H4 (cell line): ENCODE measurements at regions not wholly inside any gene's neighbourhood (a gene's known extent, or its start where the extent isn't known, plus 50 kb on each side); places are given as distances from the start of the nearest gene placed in this dataset.
A peak's percentile ranks its signal among the peaks of the same experiment; 100 is the strongest.
"Not testable (repeated sequence)": the region's sequence is repeated elsewhere in the genome, so short reads cannot be mapped to it uniquely, and the experiment has no call there.

ENCODE experiments used
- DNase-seq: peaks from one replicate; pipeline ENCODE4 v3.0.0-alpha.2; 2015; ENCODE audit warnings: low spot score

DNA sequence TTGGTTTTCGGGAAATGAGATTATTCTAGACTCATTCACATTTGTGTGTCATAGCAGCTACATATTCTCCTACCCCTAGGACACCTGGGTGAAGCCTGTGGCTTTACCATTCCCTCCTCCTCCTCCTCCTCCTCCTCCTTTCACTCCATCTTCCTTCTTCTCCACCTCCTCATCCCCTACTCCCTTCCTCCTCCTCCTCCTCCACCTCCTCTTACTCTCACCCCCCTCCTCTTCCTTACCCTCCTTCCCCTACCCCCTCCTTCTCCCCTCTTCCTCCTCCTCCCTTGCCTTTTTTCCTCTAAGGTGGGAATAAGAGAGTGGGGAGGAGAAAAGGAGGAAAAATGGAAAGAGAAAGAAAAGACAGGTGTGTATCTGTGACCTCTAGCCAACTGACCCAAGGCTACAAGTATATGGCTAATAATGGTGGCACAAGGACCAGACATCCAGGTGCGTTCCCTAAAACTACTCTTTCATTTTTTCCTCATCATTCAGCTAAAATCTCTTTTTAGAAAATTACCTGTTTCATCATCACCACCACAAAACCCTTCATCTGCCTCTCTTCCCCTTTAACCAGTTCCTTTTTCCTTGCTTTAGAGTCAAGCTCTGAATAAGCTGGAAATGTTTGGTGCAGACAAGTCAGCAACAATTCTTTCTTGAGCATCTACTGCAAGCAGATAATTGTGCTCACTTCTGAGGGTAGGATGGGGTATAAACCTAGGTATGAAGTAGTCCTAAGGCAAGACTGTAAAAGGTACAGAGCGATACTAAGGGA lies 149.8 kb upstream of the FOXN3 start:
- no peak for DNase-seq

DNA sequence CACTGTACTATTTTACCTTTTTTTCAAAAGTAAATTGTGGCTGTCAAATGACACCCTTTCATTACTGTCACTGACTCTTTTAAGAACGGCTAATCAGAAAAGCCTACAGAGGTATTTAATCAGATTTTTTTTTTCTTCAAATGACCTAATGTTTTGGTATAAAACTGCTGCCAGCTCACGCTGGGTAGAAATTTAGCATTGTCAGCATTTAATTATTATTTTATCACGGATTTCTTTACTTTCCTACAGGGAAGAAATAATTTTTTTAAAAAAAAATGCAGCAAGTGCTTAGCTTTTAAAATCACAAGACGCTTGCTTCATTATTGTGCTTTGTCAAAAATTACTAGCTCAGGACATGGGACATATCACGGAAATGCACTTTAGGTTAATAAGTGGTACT lies 149.1 kb upstream of the FOXN3 start:
- no peak for DNase-seq

DNA sequence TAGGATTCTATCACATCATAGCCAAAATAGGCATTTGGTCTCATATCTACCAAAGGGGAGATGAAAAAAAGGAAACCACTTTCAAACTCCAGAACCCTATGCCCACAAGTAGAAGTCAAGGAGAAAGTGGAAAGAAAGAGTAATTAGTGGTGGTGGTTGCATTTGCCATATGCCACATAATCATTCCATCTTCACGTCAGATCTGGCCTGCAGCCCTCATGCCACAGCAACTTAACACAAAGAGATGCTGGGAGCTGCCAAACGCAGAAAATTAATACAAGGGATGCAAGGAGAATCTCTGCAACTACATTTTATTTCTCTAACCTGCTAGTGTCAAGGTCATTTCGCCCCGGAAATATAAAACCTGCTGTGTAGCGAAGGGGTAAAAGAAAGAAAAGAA lies 148.6 kb upstream of the FOXN3 start:
- no peak for DNase-seq

DNA sequence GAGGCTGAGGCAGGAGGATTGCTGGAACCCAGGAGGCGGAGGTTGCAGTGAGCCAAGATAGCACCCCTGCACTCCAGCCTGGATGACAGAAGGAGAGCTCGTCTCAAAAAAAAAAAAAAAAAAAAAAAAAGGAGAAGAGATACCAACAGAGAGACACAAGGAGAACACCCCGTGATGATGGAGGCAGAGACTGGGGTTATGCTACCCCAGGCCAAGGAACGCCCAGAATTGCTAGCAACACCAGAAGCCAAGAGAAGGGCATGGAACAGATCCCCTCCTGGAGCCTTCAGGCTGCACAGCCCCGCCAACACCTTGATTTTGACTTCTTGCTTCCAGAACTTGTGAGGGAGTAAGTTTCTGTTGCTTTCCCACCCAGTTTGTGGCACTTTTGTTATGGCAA lies 148.0 kb upstream of the FOXN3 start:
- no peak for DNase-seq

DNA sequence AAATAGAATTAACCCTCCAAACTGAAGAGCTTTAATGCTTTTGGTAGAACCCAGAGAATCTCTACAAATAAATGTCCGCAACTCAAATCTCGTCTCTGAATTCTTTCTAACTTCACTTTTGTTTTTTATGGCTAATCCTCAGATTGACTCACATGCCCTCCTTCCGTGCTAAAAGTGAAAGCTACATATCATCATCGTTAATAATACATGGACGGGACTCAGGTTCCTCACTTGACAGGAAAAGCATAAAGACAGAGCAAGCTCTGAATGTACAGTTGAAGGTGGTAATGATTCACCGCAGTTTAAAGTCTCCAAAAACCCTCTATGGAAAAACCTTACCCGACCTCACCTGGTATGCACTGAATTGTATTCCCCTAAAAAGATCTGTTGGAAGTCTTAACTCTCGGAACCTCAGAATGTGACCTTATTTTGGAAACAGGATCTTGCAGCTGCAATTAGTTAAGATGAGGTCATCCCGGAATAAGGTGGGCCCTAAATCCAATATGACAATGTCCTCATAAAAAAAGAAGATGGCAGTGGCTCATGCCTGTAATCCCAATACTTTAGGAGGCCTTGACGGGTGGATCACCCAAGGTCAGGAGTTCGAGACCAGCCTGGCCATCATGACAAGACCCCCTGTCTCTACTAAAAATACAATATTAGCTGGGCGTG lies 147.4 kb upstream of the FOXN3 start:
- no peak for DNase-seq

DNA sequence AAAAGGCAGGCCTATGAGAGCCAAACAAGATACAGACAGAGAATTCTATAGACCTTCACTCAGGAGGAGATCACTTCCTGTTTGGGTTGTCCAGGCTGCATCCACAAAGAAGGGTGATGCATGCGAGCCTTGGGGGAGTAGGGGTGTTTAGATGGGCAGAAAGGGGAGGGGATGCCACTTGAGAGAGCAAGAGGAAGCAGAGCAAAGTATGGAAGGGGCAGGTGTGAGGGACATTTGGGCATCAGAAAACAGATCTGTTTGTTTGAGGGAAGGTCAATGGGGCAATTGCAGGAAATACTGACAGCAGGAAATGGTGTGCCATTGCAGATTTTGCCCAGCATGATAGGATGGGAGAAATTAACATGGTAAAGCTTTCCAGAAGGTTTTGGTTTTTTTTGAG lies 146.4 kb upstream of the FOXN3 start:
- DNase-seq: no peak

DNA sequence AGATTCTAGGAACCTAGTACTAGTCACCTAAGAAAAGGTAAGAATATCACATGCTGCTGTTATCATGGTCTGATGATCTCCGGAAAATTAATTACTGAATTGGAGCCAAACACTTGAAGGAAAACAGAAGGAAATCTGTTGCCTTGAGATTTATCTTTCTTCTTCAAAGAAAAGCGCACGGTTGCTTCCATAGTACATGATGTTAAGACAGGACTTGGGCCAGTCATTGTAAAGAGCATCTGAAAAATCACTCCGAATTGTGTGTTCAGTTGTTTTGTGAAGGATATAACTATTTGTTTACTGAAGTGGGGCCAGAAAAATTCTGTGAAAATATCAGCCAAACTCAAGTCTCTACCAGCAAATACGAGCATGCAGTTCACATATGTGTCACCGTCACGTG lies 134.9 kb upstream of the FOXN3 start:
- no peak for DNase-seq

DNA sequence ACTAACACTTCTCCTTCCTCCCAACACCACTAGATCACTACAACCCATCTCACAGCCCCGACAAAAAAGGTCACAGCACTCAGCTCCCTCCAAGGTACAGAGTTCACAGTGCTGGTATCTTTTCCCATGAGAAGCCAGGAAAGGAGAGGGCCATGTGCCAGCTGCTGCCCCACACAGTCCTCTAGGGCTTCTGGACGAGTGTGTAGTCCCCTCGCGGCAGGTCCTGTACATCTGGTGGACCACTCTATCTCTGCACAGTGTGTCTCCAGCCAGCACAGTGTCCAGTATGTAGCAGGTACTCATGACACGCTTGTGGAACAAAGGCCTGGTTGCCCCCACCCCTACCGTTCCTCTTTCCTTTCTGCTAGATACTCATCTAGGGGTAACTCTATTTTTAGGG lies 134.4 kb upstream of the FOXN3 start:
- DNase-seq: no peak

DNA sequence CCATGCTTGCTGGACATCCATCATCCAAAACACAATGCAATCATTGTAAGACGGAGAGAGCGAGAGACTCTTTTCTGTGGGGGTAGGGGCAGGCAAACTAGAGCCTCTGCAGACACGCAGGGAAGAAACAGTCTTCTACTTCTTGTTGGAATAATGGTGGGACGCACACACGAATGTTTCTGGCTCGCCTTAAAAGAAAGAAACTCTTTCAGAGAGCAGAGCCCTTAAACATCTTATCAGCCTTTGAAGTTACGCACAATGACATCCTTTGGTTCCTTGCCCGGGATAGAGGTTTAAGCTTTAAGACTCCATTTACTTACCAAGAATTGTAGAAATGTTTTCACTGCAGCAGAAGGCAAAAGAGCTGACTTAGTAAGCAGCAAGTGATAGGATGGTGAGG lies 133.8 kb upstream of the FOXN3 start:
- DNase-seq: no peak

DNA sequence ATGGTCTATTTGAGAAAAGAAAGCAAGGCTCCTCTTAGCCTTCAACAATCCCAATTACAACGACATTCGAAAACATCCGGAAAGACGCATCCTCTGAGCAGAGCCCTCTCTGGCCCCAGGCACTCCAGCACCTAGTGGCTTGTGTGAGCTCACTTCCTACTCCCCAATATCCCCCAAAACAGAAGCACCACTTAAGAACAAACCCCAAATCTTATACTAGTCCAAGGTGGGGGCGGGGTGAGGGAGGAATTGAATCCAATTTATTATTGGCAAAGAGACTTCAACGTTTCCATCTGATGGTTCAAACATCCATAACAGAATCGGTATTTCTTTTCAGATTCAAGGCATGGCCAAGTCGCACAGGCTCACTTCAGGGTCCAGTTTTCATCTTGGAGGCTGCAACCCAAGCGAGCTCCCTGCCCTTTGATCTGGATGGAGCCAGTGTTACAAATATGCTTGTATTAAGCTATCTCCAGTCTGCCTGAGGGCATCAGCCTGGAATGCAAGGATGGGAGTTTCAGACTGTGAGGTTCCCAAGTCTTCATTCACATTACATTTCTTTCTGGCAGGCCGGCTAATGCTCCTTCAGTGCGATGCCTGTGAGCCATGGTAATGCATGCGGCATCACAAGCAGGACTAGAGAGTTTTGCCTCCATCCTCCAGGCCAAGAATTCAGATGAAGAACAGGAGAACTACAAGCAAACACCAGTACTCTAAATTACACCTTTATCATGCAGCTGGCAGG lies 132.5 kb upstream of the FOXN3 start:
- no peak for DNase-seq

DNA sequence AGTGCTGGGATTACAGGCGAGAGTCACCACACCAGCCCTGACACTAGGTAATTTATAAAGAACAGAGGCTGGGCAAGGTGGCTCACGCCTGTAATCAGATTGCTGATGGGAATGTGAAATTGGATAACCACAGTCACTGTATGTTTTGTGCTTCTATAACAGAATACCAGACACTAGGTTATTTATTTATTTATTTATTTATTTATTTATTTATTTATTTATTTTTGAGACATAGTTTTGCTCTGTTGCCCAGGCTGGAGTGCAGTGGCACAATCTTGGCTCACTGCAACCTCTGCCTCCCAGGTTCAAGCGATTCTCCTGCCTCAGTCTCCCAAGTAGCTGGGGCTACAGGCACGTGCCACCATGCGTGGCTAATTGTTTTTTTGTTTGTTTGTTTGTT lies 130.0 kb upstream of the FOXN3 start:
- DNase-seq: not testable (repeated sequence)

DNA sequence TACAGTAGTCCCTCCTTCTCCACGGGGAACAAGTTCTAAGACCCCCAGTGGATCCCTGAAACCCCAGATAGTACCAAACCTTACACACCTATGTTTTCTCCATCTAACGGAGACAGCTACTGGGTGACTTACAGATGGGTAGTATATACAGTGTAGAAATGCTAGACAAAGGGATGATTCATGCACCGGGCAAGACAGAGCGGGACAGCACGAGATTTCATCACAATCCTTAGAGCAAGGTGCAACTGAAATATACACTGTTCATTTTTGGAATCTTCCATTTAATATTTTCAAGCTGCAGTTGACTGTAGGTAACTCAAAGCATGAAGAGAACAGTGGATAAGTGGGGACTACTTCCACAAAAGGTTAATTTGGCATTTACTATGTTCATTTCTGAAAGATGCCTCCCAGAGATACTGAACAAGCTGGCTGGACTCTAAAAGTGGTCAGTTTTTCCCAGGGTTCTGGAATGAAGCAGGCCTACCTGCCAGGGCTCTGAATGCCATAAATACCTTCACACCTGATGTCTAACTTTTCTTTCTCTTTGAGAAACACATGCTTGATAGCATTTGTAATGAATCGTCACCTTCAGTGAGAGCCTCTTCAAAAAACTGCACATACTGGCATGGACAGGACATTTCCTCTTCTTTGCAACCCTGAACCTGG lies 127.7 kb upstream of the FOXN3 start:
- DNase-seq: no peak

DNA sequence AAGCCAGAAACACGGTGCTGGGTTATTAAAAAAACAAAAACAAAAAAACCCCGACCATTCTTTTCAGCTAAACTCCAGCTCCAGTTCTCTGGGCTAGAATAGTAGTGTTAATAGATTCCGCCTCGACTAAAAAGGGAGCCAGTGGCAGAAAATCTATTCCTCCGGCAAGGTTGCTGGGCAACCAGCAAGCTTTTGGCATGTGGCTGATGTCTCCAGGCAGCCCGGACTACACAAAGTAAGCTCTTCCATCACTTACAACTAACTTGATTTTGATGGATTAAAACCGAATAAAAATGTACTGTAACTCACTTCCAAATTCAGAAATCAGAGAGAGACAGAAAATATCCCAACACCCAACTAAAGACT lies 126.4 kb upstream of the FOXN3 start:
- no peak for DNase-seq

DNA sequence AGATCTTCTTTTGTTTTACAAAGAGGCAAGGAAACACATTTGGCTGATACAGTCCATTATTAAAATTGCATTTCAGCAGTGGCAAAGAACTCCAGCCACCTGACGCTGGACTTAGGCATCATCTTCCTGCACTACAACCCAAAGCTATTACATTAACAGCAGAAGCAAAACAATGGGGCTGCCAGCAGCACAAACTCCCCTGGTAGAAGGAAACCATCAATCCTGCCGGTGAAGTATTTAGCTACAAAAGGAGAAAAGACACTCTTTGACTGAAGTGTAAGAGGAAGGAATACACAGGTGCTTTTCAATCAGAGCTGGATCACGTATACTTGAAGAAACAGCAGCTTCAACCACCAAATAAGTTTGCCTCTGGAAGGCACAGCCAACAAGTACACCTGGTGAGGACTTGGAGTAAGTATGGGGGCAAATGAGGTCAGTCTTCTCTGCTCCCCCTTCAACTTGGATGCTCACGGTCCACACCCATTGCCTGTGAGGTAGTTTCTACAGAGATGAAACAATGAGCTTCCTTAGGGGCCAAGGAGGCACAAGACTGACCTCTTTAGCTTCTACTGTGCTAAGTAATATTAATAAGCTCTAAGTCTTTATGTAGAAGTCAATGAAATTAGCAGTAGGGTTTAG lies 125.9 kb upstream of the FOXN3 start:
- no peak for DNase-seq

DNA sequence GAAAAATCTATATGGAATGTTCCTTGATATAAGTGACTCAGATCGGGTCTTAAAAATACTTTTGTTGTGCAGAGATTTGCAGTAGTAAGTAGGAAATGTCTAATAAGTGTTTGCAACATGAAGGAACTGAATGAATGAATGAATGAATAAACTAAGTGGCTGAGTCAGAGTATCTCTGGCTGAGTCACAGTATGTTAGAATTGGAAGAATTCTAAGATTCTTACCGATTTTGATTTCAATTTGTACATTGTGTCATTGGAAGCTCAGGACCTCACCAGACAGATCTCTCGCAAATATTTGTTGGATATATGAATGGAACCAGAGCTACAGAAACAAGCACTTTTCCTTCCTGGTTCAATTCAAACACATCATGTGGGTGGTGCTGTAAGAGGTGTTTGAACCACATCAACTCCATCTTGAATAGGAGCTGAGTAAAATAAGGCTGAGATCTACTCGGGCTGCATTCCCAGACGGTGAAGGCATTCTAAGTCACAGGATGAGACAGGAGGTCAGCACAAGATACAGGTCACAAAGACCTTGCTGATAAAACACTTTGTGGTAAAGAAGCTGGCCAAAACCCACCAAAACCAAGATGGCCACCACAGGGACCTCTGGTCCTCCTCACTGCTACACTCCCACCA lies 123.9 kb upstream of the FOXN3 start:
- peak; percentile 24 for DNase-seq

DNA sequence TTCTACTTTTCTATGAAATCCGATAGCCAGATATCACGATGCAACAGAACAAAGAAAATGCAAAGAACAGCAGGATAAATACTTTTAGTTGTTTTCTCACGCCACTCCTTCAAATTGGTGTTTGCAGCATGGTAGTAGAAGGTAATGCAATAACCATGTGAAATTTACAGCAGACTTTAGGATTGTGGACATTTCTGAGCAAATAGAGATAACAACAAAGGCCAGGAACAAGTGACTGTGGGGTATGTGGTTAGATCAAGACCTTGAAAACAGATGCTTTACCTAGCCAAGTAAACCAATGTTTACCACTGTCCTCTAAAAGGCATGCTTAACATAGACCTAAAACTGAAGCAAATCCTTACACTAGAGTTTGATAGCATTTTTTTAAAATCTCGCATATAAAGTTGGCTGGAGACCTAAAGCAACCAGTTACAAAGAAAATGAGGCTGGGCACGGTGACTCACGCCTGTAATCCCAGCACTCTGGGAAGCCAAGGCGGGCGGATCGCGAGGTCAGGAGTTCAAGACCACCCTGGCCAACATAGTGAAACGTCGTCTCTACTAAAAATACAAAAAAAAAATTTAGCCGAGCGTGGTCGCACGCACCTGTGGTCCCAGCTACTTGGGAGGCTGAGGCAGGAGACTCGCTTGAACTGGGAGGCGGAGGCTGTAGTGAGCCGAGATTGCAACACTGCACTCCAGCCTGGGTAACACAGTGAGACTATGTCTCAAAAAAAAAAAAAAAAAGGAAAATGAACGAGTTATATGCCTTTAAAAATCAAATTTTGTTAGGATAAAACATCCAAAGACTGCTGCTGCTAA lies 123.2 kb upstream of the FOXN3 start:
- DNase-seq: peak; percentile 96

DNA sequence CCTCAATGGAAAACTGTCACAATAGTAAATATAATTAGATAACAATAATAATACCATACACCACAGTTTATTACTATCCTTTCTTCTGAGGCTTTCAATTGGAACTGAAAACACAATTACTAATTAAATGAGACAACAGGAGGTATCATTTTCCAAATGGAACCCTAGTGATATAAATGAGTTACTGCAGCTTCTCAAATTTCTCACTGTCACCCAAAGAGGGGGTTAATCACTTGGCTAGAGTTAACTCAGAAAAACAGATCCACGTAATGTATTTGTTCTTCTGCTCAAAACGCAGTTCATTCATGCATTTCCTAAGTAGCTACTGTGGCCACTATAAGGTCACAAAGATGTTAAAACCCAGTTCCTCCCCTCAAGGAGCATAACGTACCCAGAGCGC lies 120.9 kb upstream of the FOXN3 start:
- no peak for DNase-seq

DNA sequence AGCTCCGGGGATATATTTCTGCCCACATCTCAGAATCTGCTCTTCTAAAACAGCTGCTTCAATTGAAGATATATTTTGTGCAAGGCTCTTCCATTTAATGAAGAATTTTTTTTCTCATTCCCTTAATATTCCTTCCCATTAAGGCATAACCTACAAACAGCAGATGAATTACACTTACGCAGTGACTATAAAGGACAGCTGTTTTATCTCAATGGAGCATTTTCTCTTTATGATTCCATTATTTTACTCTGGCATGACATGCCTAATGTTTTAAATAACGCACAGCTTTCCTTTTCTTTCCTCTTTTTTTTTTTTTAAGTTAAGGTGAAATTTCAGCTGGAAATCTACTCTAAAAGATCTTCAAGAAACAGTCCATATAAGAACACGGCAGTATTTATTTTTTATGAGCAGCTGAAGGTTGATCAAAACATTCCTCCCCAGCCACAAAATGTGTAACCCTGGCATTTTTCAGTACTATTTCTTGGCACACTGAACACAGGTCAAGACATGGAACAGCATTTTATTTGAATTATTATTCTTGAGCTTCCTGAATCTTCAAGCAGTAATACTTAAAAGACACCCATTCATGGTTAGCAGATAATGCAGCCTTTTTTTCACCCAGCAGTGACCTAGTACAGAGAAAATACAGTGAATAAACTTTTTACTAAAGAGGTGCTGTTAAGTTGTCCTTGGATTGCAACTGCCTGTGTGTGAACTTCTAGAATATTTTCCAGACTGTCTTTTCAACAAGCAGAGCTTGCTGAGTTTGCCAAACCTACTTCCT lies 118.1 kb upstream of the FOXN3 start:
- no peak for DNase-seq

DNA sequence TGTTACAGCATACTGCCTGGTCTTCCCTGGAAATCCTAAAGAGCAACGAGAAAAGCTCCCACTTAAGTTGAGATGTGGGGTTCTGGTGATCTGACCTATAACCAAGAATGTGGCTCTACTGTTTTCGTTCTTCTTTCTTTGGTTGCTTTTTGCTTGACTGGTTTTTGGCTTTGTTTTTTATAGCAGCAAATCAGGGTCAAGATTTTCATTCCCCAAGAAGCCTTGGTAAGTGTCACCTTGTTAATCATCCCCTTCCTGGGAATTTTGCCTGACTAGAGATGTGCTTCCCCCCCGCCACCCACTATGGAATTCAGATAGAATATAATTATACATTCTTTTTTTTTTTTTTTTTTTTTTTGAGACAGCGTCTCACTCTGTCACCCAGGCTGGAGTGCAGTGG lies 116.7 kb upstream of the FOXN3 start:
- DNase-seq: no peak

DNA sequence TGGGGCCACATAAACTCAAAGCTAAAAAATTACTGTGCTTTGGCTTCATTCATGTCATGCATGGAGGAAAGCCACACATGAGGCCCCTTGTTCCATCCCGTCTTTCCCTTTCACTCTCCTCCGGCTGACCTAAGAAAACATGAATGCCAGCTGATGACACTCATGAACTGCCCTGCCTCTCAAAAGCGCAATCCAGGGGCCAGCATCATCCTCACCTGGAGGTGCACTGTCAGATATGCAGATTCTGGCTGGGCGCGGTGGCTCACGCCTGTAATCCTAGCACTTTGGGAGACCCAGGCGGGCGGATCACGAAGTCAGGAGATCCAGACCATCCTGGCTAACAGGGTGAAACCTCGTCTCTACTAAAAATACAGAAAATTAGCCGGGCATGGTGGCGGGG lies 116.1 kb upstream of the FOXN3 start:
- DNase-seq: no peak
